Nephron progenitor cell (in vitro differentiated cells): ENCODE measurements at regions not wholly inside any gene's neighbourhood (a gene's known extent, or its start where the extent isn't known, plus 50 kb on each side); places are given as distances from the start of the nearest gene placed in this dataset.

ENCODE experiments used
- DNase-seq: peaks from one replicate; pipeline ENCODE4 v3.0.0; 2021
- H3K27ac Mint-ChIP-seq: 2 replicates; pipeline ENCODE4 v1.8.0; 2021; ENCODE audit warnings: mild to moderate bottlenecking, moderate library complexity, mixed read lengths
- H3K27me3 Mint-ChIP-seq: 2 replicates; pipeline ENCODE4 v1.8.0; 2021; ENCODE audit warnings: mild to moderate bottlenecking, low read depth, mixed read lengths; ENCODE audit not compliant: poor library complexity
- H3K36me3 Mint-ChIP-seq: 2 replicates; pipeline ENCODE4 v1.8.0; 2021; ENCODE audit warnings: low read depth, mixed read lengths
- H3K4me1 Mint-ChIP-seq: 2 replicates; pipeline ENCODE4 v1.8.0; 2021; ENCODE audit warnings: mixed read lengths
- H3K4me3 Mint-ChIP-seq: 2 replicates; pipeline ENCODE4 v1.8.0; 2021; ENCODE audit warnings: mild to moderate bottlenecking, moderate library complexity, mixed read lengths
- H3K9me3 Mint-ChIP-seq: 2 replicates; pipeline ENCODE4 v1.8.0; 2021; ENCODE audit warnings: mild to moderate bottlenecking, moderate library complexity, mixed read lengths
- CTCF ChIP-seq: fragments of 200-600 bp; sonication (generic); IDR thresholded peaks from 2 replicates; pipeline ENCODE4 v1.5.0; 2021; ENCODE audit warnings: antibody characterized with exemption

- Mint-ChIP-seq H3K27me3 (no peaks in the 10 kb centered on the region), H3K36me3 (no peaks in the 10 kb centered on the region), H3K4me1 (no peaks in the 10 kb centered on the region), H3K4me3 (no peak overlapping the region), H3K9me3 (no peaks in the 10 kb centered on the region), H3K27ac (no peak overlapping the region)
- DNase-seq = no peak
- TF ChIP-seq CTCF = no peak
These were observed 292.5 kb downstream of the SLITRK1 start for GRCh38 chr13:83589814-83590213.

- no peak overlapping the region for H3K4me3 Mint-ChIP-seq
These were observed 305.1 kb downstream of the SLITRK1 start for GRCh38 chr13:83577183-83577582.

GRCh38 chr13:83568019-83568418 is 314.3 kb downstream of the SLITRK1 start:
- Mint-ChIP-seq H3K4me3 (no peak overlapping the region), H3K36me3 (no peaks in the 10 kb centered on the region), H3K27me3 (no peaks in the 10 kb centered on the region), H3K4me1 (no peaks in the 10 kb centered on the region), H3K27ac (no peak overlapping the region), H3K9me3 (no peaks in the 10 kb centered on the region)
- TF ChIP-seq CTCF = no peak
- no peak for DNase-seq

More at GRCh38 chr13:83577183-83577582, 305.1 kb downstream of the SLITRK1 start:
- Mint-ChIP-seq H3K36me3 (no peaks in the 10 kb centered on the region), H3K9me3 (no peaks in the 10 kb centered on the region), H3K27me3 (peaks cover 7% of the 10 kb centered on the region), H3K27ac (no peak overlapping the region), H3K4me1 (no peaks in the 10 kb centered on the region)
- no peak for TF ChIP-seq CTCF
- no peak for DNase-seq

- Mint-ChIP-seq H3K27ac (no peak overlapping the region), H3K4me3 (no peak overlapping the region), H3K27me3 (peaks cover 3% of the 10 kb centered on the region), H3K4me1 (no peaks in the 10 kb centered on the region), H3K36me3 (no peaks in the 10 kb centered on the region), H3K9me3 (no peaks in the 10 kb centered on the region)
- no peak for DNase-seq
- TF ChIP-seq CTCF = no peak
These were observed 318.8 kb downstream of the SLITRK1 start for GRCh38 chr13:83563499-83563898.

- no peaks in the 10 kb centered on the region for H3K4me1 Mint-ChIP-seq
- no peaks in the 10 kb centered on the region for H3K9me3 Mint-ChIP-seq
- H3K36me3 Mint-ChIP-seq = no peaks in the 10 kb centered on the region
- TF ChIP-seq CTCF = no peak
- H3K27ac Mint-ChIP-seq = no peak overlapping the region
- no peak for DNase-seq
- H3K27me3 Mint-ChIP-seq = peaks cover 3% of the 10 kb centered on the region
- no peak overlapping the region for H3K4me3 Mint-ChIP-seq
These were observed 324.4 kb downstream of the SLITRK1 start for GRCh38 chr13:83557845-83558244.

GRCh38 chr13:83549671-83550070 is 332.6 kb downstream of the SLITRK1 start:
- H3K9me3 Mint-ChIP-seq = no peaks in the 10 kb centered on the region
- no peak for TF ChIP-seq CTCF
- no peaks in the 10 kb centered on the region for H3K4me1 Mint-ChIP-seq
- H3K4me3 Mint-ChIP-seq = no peak overlapping the region
- H3K36me3 Mint-ChIP-seq = no peaks in the 10 kb centered on the region
- no peaks in the 10 kb centered on the region for H3K27me3 Mint-ChIP-seq
- H3K27ac Mint-ChIP-seq = no peak overlapping the region
- DNase-seq = no peak
